Caco-2 (cell line): ENCODE measurements at regions not wholly inside any gene's neighbourhood (a gene's known extent, or its start where the extent isn't known, plus 50 kb on each side); places are given as distances from the start of the nearest gene placed in this dataset.

Experiments
- BruUV-seq: library from RNA; stranded (reverse); fragments of 400-500 nt; replicated peaks from 2 replicates; lab custom pipeline; 2021; lab: Mats Ljungman, UMichigan
- CTCF ChIA-PET: fragments of 300-600 bp; sonication (Branson Sonifier 250); formaldehyde crosslinking; loops from one replicate; lab custom pipeline; 2022; ENCODE audit warnings: antibody characterized with exemption; lab: Charles Lee
- POLR2A ChIA-PET: fragments of 300-600 bp; sonication (Branson Sonifier 250); formaldehyde crosslinking; loops from one replicate; lab custom pipeline; 2022; ENCODE audit warnings: antibody characterized with exemption; lab: Charles Lee
- DNase-seq, 2 experiments: peaks; one replicate each; pipeline versions ENCODE4 v3.0.0 to v3.0.0-alpha.2; 2020 to 2022
- H3K27me3 ChIP-seq: replicated peaks from 2 replicates; pipeline ENCODE4 v1.6.0; 2011; ENCODE audit warnings: low read length; ENCODE audit not compliant: control insufficient read depth, insufficient read depth
- H3K36me3 ChIP-seq: 2 replicates; pipeline ENCODE4 v1.5.1; 2011; ENCODE audit warnings: low read length; ENCODE audit not compliant: control insufficient read depth, insufficient read depth
- H3K4me1 ChIP-seq: fragments of 250-450 bp; sonication (Bioruptor Pico); 2 replicates; pipeline ENCODE4 v1.5.1; 2020; ENCODE audit warnings: mild to moderate bottlenecking
- H3K4me3 ChIP-seq: 2 replicates; pipeline ENCODE4 v1.5.1; 2011; ENCODE audit warnings: low read depth, mild to moderate bottlenecking, control low read depth, low read length
- H3K9me3 ChIP-seq: fragments of 250-450 bp; sonication (Bioruptor Pico); 2 replicates; pipeline ENCODE4 v1.5.1; 2020; ENCODE audit warnings: mild to moderate bottlenecking, moderate library complexity
- H3K27ac Mint-ChIP-seq: one replicate; pipeline ENCODE4 v1.8.0; 2022; ENCODE audit warnings: mixed read lengths; ENCODE audit not compliant: unreplicated experiment
- H3K27me3 Mint-ChIP-seq: one replicate; pipeline ENCODE4 v1.8.0; 2022; ENCODE audit warnings: mixed read lengths; ENCODE audit not compliant: insufficient read depth, unreplicated experiment
- H3K36me3 Mint-ChIP-seq: one replicate; pipeline ENCODE4 v1.8.0; 2022; ENCODE audit warnings: mild to moderate bottlenecking, mixed read lengths; ENCODE audit not compliant: insufficient read depth, unreplicated experiment
- H3K4me1 Mint-ChIP-seq: one replicate; pipeline ENCODE4 v1.8.0; 2022; ENCODE audit warnings: low read depth, mixed read lengths; ENCODE audit not compliant: unreplicated experiment
- H3K4me3 Mint-ChIP-seq: one replicate; pipeline ENCODE4 v1.8.0; 2022; ENCODE audit warnings: mild to moderate bottlenecking, moderate library complexity, mixed read lengths; ENCODE audit not compliant: unreplicated experiment
- H3K9me3 Mint-ChIP-seq: one replicate; pipeline ENCODE4 v1.8.0; 2022; ENCODE audit warnings: mixed read lengths; ENCODE audit not compliant: unreplicated experiment
- CTCF ChIP-seq, 2 experiments: fragments of 200-600 bp in 1 of 2; IDR thresholded peaks; 1 replicate in 1 of 2; 2 replicates in 1 of 2; pipeline versions ENCODE4 v1.5.1 to v1.8.0; 2011 to 2022; ENCODE audit warnings: antibody characterized with exemption in 1 of 2, control low read depth in 1 of 2, inconsistent platforms in 1 of 2, low read depth in 1 of 2, low read length in 1 of 2, mild to moderate bottlenecking in 1 of 2, moderate library complexity in 1 of 2; ENCODE audit not compliant: insufficient read depth in 1 of 2, severe bottlenecking in 1 of 2, unreplicated experiment in 1 of 2
- intact Hi-C: fragments of 100-400 bp; cut with micrococcal nuclease; formaldehyde crosslinking; loops from one replicate; pipeline ENCODE4 v1.10.0; 2022; ENCODE audit not compliant: unreplicated experiment

- H3K27me3 ChIP-seq, result no peaks in the 10 kb centered on the region
- Mint-ChIP-seq H3K4me1 (no peaks in the 10 kb centered on the region), H3K27ac (no peak overlapping the region), H3K4me3 (no peak overlapping the region), H3K27me3 (no peaks in the 10 kb centered on the region), H3K36me3 (no peaks in the 10 kb centered on the region), H3K9me3 (no peaks in the 10 kb centered on the region)
- no TSS peak for BruUV-seq
- H3K4me3 ChIP-seq, result no peak overlapping the region
- POLR2A ChIA-PET, result no interaction called here
- no peaks in the 10 kb centered on the region for H3K9me3 ChIP-seq
- no peak for DNase-seq
- H3K4me1 ChIP-seq, result peaks cover 4% of the 10 kb centered on the region; the same call in 1 of the 2 replicates
- intact Hi-C loops, result no loop called here
- H3K36me3 ChIP-seq, result no peaks in the 10 kb centered on the region
- TF ChIP-seq CTCF (IDR thresholded peaks at IDR 0.05; ENCODE audit: insufficient read depth in 1 of 2, low read depth in 1 of 2, low read length in 1 of 2, severe bottlenecking in 1 of 2, unreplicated experiment in 1 of 2), result no peak
- CTCF ChIA-PET, result interaction anchor here (0.7 to 0.9 kb wide), 3 partner anchors 12 to 680 kb away, joined by 3 to 4 read pairs (median 3); no protein-coding TSS in a partner anchor
These were observed 61.0 kb upstream of the TAF1B start for GRCh38 chr2:9782197-9782719.

GRCh38 chr2:9789371-9789770 lies 53.9 kb upstream of the TAF1B start:
- no TSS peak for BruUV-seq
- intact Hi-C loops, result no loop called here
- Histone ChIP-seq H3K9me3 (peaks cover 14% of the 10 kb centered on the region), H3K4me3 (no peak overlapping the region), H3K27me3 (no peaks in the 10 kb centered on the region), H3K36me3 (no peaks in the 10 kb centered on the region), H3K4me1 (peaks cover 4% of the 10 kb centered on the region; the same call in 1 of the 2 replicates)
- no peaks in the 10 kb centered on the region for H3K36me3 Mint-ChIP-seq
- ChIA-PET CTCF (interaction anchor here (0.6 to 1.6 kb wide), 3 partner anchors 10 to 812 kb away, joined by 3 to 4 read pairs (median 4); no protein-coding TSS in a partner anchor), POLR2A (no interaction called here)
- no peak overlapping the region for H3K27ac Mint-ChIP-seq
- no peaks in the 10 kb centered on the region for H3K27me3 Mint-ChIP-seq
- H3K9me3 Mint-ChIP-seq, result no peaks in the 10 kb centered on the region
- H3K4me1 Mint-ChIP-seq, result no peaks in the 10 kb centered on the region
- TF ChIP-seq CTCF (IDR thresholded peaks at IDR 0.05; ENCODE audit: insufficient read depth in 1 of 2, low read depth in 1 of 2, low read length in 1 of 2, severe bottlenecking in 1 of 2, unreplicated experiment in 1 of 2), result no peak
- H3K4me3 Mint-ChIP-seq, result no peak overlapping the region
- no peak for DNase-seq

GRCh38 chr2:9790702-9791225 lies 52.5 kb upstream of the TAF1B start:
- intact Hi-C loops, result no loop called here
- Mint-ChIP-seq H3K4me3 (no peak overlapping the region), H3K27me3 (no peaks in the 10 kb centered on the region), H3K27ac (no peak overlapping the region), H3K4me1 (no peaks in the 10 kb centered on the region), H3K36me3 (no peaks in the 10 kb centered on the region), H3K9me3 (no peaks in the 10 kb centered on the region)
- no peak for TF ChIP-seq CTCF (IDR thresholded peaks at IDR 0.05; ENCODE audit: insufficient read depth in 1 of 2, low read depth in 1 of 2, low read length in 1 of 2, severe bottlenecking in 1 of 2, unreplicated experiment in 1 of 2)
- peaks cover 14% of the 10 kb centered on the region for H3K9me3 ChIP-seq
- H3K4me3 ChIP-seq, result no peak overlapping the region
- no peaks in the 10 kb centered on the region for H3K27me3 ChIP-seq
- no peaks in the 10 kb centered on the region for H3K36me3 ChIP-seq
- ChIA-PET CTCF (interaction anchor here (1.6 kb wide), 1 partner anchor 9 kb away, joined by 3 read pairs; no protein-coding TSS in a partner anchor), POLR2A (no interaction called here)
- BruUV-seq, result no TSS peak
- peaks cover 1% of the 10 kb centered on the region; the same call in 1 of the 2 replicates for H3K4me1 ChIP-seq
- no peak for DNase-seq
